Right lung (tissue), 2 donors: ENCODE measurements at regions not wholly inside any gene's neighbourhood (a gene's known extent, or its start where the extent isn't known, plus 50 kb on each side); places are given as distances from the start of the nearest gene placed in this dataset.
"Not testable (repeated sequence)": the region's sequence is repeated elsewhere in the genome, so short reads cannot be mapped to it uniquely, and the experiment has no call there.

Experiments used
- DNase-seq, 2 donors: peaks; one replicate each; pipeline ENCODE4 v3.0.0-alpha.2; 2013

DNA sequence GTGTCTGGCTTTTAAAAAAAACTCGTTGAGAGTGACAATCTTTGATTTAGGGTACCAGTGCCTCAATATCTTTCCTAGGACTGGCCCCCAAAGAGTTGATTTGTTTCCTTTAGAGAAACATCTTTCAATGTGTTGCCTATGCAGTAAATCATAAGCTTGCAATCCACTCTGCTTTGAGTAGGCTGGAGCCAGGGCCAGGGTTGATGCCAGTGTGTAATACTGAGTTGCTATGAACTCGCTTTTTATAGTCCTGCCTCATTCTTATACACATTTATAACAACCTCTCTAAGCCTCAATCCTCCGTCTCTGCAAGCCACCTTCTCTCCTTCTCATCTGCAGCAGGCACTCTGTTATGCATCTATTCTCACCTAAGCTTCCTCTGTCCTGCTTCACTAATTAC lies 674.9 kb upstream of the POM121L12 start:
- DNase-seq: no peak

DNA sequence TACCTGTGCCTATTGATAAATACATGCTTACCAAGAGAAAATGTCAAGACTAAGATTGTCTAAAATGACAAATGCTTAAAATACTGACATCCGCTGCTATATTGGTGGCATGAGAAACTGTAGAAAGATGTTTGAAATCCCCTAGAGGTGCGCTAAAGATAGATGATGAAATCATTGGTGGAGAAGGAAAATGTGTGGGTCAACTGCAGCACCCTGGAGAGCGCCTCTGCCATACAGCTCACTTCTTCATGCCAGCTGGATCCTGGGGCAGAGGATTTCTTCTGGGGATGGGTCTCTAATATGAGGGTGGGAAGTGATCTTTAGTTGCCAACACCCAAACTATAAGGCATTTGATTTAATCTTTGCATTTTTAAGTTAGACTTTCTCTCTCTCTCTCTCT lies 680.4 kb upstream of the POM121L12 start:
- DNase-seq: peak in 1 of 2 donors; percentile 3

DNA sequence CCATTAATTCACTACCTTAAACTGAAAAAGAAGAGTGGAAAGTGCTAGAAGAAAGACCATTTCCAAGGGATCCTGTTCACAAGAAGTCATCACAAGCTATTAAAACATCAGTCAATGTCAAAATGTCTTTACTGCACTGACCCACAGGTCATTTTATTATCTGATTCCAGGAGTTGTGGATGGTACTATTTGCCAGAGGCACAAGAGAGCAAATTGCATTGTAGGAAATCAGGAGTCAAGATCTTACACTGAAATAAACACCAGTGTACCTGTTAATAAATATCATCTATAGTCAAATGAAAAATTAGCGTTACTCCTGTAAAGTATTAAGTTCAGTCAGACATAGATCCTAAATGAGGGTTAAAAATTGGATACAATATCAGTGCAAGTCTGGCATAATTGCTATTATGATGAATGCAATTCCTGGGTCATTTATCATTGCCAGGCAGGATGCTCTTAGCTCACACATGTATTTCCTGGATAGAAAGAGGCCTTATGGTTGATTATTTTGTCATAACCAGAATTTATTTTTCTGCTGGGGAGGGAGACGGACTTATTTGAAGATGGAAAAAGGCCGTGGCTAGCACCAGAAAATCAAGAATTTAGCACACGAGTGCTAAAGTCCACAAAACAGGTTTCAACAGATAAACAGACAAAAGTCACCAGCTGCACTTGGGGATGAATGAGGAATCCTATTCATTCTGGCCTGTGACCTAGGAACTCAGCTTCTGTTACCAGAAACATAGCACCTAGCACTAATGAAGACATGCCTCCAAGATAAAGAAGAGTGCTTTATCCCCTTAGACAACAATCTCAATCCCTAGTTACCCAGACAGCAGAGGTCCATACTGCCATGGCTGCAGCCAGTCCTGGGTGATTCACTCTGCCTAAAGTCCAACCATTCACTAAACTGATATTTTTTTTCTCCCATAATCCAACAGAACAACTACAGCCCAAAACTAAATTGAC lies 683.1 kb upstream of the POM121L12 start:
- DNase-seq: no peak

DNA sequence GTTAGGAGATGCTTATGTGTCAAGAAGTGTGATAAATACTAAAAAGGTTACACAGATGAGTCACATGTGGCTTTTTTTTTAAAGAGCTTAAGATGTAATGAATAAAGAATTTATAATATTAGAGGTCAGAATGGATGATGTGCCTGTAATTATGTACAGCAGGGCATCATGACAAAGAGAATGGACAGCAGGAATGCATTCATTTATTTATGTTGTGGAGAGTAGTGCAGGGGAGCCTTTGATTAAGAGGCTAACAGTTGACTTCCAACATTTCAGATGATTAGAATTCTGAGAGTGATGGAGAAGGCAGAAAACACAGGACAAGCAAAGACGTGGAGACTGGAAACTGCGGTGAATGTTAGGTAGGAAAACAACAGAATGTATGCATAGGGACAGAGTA lies 691.4 kb upstream of the POM121L12 start:
- DNase-seq: no peak

GRCh38 chr7:52340067-52340466 lies 695.4 kb upstream of the POM121L12 start:
- DNase-seq: no peak

- not testable (repeated sequence) for DNase-seq
Measured at GRCh38 chr7:52328328-52328727, 707.1 kb upstream of the POM121L12 start.

DNA sequence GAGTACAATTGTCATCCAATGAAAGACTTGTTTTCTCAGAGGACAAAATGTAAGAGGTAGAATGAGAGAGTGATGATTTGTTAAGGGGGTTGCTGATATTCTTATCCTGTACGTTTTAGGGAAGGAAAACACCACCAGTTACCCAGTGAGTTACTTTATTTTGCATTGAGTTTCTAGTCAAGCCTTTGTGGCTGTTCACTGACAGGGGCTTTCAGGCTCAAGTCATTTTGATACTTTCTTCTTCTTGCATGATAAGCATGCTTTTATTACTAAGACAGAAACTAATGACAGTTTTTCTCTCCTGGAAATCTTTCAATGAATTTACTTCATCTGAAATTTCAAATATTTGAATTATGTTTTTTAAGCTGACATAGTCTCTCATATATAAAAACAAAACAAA lies 710.2 kb upstream of the POM121L12 start:
- no peak for DNase-seq

DNA sequence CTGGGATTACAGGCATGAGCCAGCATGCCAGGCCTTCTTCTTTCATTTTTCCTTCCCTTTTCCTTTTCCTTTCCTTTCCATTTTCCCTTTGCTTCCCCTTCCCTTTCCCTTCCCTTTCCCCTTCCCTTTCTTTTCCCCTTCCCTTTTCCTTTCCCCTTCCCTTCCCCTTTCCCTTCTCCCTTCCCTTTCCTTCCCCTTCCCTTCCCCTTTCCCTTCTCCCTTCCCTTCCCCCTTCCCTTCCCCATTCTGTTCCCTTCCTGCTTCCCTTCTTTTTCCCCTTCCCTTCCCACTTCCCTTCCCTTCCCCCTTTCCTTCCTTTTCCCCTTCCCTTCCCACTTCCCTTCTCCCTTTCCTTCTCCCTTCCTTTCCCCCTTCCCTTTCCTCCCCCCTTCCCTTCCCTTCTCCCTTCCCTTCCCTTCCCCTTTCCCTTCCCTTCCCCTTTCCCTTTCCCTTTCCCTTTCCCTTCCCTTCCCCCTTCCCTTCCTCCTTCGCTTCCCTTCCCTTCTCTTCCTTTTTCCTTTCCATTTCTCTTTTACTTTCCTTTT lies 712.2 kb upstream of the POM121L12 start:
- DNase-seq: no peak

DNA sequence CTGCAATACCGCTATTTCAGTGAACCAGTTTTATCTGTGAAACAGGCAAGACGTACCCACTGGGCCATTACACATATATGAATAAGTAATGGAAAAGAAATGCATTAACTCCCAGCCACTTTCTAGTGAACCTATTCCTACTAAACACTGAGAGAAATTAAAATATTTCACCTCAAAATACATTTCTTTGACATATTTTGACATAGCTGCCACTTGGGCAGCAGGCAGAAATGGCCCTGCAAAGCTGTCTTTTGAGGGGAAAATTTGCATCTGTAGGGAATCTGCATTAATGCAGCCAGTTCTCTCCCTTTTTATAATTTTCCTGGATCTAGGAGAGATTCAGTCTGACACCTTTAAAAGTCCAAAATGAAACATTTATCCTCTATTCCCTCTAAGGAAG lies 714.8 kb upstream of the POM121L12 start:
- DNase-seq: no peak

DNA sequence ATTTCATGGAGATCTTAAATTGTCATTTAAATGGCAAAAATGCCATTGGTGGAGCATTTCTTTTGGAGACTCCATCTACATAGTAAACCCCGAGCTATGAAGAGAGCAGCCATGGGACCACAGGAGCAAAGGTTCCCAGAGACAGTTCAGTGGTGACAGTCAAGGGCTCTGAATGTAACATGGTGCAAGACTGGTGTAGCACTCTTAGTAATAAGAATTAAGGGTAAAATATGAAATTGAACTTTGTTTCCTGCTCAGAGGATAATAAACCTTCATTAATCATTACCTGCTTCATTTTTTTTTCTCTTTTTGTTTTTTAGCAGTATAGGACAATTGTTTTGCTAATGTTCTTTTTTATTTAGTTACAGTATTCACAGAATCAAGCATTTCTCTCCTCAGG lies 717.5 kb upstream of the POM121L12 start:
- no peak for DNase-seq

DNA sequence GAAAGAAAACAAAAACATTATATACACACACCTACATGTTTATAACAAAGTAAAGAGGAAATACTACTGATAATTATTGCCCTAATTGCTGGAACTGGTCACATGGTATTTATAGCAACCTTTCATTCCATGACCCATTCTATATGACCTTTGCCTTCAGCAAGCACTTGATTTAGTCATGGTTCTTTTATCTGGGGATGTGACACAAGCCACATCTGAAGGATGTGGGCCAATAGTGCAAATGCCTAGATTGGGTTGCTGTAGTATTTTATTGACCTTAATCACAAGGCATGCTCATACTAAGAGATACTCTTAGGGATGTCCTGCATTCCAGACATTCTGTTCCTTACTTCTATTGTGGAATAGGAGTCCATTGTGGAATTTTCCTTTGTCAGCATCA lies 723.5 kb upstream of the POM121L12 start:
- no peak for DNase-seq

- DNase-seq: no peak
Measured at GRCh38 chr7:52309631-52310030, 725.8 kb upstream of the POM121L12 start.

- no peak for DNase-seq
Measured at GRCh38 chr7:52302765-52303520, 732.5 kb upstream of the POM121L12 start.

- no peak for DNase-seq
Measured at GRCh38 chr7:52297128-52297527, 738.3 kb upstream of the POM121L12 start.

DNA sequence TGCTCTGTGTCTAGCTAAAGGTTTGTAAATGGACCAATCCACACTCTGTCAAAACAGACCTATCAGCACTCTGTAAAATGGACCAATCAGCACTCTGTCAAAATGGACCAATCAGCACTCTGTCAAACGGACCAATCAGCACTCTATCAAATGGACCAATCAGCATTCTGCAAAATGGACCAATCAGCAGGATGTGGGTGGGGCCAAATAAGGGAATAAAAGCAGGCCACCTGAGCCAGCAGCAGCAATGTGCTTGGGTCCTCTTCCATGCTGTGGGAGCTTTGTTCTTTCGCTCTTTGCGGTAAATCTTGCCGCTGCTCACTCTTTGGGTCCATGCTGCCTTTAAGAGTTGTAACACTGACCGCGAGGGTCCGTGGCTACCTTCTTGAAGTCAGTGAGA lies 740.5 kb upstream of the POM121L12 start:
- no peak for DNase-seq

DNA sequence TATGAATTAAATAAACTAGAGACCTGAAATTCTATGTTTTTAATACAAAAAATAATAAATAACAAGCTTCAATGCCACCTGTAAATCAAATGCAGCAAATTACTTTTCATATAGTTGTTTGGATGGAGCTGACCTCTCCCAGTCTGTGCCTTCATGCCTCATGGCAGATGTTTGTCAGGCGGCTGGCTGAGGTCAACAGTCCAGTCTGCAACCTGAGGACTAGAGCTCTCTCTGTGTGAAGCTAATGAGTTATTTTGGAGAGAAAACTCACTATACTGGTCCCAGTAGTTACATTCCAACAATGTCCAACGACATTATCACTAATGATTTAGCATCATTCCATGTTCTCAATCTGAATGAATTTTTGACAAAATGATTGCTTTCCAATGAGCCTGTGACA lies 746.2 kb upstream of the POM121L12 start:
- DNase-seq: no peak

GRCh38 chr7:52287698-52288097 lies 747.7 kb upstream of the POM121L12 start:
- no peak for DNase-seq

- no peak for DNase-seq
Measured at GRCh38 chr7:52285689-52286088, 749.7 kb upstream of the POM121L12 start.

- DNase-seq: no peak
Measured at GRCh38 chr7:52283335-52283734, 752.1 kb upstream of the POM121L12 start.

- DNase-seq: peak; percentile 23 to 26
Measured at GRCh38 chr7:52273685-52274610, 761.5 kb upstream of the POM121L12 start.

GRCh38 chr7:52271703-52272102 lies 763.7 kb upstream of the POM121L12 start:
- DNase-seq: no peak

- DNase-seq: no peak
Measured at GRCh38 chr7:52270301-52270700, 765.1 kb upstream of the POM121L12 start.
